WTC11 (cell line): ENCODE measurements at regions not wholly inside any gene's neighbourhood (a gene's known extent, or its start where the extent isn't known, plus 50 kb on each side); places are given as distances from the start of the nearest gene placed in this dataset.

Experiments used
- ATAC-seq: fragments of 200-7000 bp; cut with Tn5 transposase; 2 replicates; pipeline ENCODE4 v1.10.0; 2021; ENCODE audit warnings: mild to moderate bottlenecking, moderate library complexity
- CTCF ChIA-PET: fragments of 300-600 bp; sonication (Branson Sonifier 250); formaldehyde crosslinking; loops from one replicate; lab custom pipeline; 2021; ENCODE audit warnings: antibody characterized with exemption; lab: Charles Lee
- POLR2A ChIA-PET: fragments of 350-600 bp; sonication (Branson Sonifier 250); formaldehyde crosslinking; loops from one replicate; lab custom pipeline; 2021; ENCODE audit warnings: antibody characterized with exemption; lab: Charles Lee
- DNase-seq: peaks from one replicate; pipeline ENCODE4 v3.0.0; 2021; ENCODE audit warnings: low spot score
- H3K27ac Mint-ChIP-seq: 2 replicates; pipeline ENCODE4 v1.8.0; 2021; ENCODE audit warnings: mixed read lengths
- H3K27me3 Mint-ChIP-seq: 2 replicates; pipeline ENCODE4 v1.8.0; 2021; ENCODE audit warnings: low read depth, mild to moderate bottlenecking, moderate library complexity, mixed read lengths
- H3K36me3 Mint-ChIP-seq: 2 replicates; pipeline ENCODE4 v1.8.0; 2021; ENCODE audit warnings: mixed read lengths
- H3K4me1 Mint-ChIP-seq: 2 replicates; pipeline ENCODE4 v1.8.0; 2022; ENCODE audit warnings: mixed read lengths
- H3K4me3 Mint-ChIP-seq: 2 replicates; pipeline ENCODE4 v1.8.0; 2021; ENCODE audit warnings: mild to moderate bottlenecking, moderate library complexity, mixed read lengths
- H3K9me3 Mint-ChIP-seq: 2 replicates; pipeline ENCODE4 v1.8.0; 2021; ENCODE audit warnings: mixed read lengths
- ARID4B ChIP-seq: sonication (generic); formaldehyde crosslinking; IDR thresholded peaks from 2 replicates; pipeline ENCODE4 v1.8.0; 2023; ENCODE audit warnings: missing genetic modification reagents, mild to moderate bottlenecking, borderline replicate concordance
- ATF2 ChIP-seq: sonication (generic); formaldehyde crosslinking; IDR thresholded peaks from 2 replicates; pipeline ENCODE4 v1.8.1; 2022; ENCODE audit warnings: low read depth, missing genetic modification reagents, borderline replicate concordance
- CREB1 ChIP-seq: sonication (generic); formaldehyde crosslinking; IDR thresholded peaks from 2 replicates; pipeline ENCODE4 v1.8.0; 2023; ENCODE audit warnings: mild to moderate bottlenecking, missing genetic modification reagents
- ELF4 ChIP-seq: sonication (generic); formaldehyde crosslinking; IDR thresholded peaks from 2 replicates; pipeline ENCODE4 v1.8.1; 2022; ENCODE audit warnings: low read depth, mild to moderate bottlenecking, moderate library complexity, missing genetic modification reagents
- ERG ChIP-seq: fragments of 250-450 bp; sonication (Bioruptor Pico); IDR thresholded peaks from 2 replicates; pipeline ENCODE4 v1.8.0; 2021; ENCODE audit warnings: mild to moderate bottlenecking
- FOXJ3 ChIP-seq: sonication (generic); formaldehyde crosslinking; IDR thresholded peaks from 2 replicates; pipeline ENCODE4 v1.9.0; 2021; ENCODE audit warnings: missing genetic modification reagents, mild to moderate bottlenecking, borderline replicate concordance
- GTF2I ChIP-seq: fragments of 250-450 bp; sonication (Bioruptor Pico); conservative IDR thresholded peaks from 2 replicates; pipeline ENCODE4 v1.4.0; 2021; ENCODE audit warnings: mild to moderate bottlenecking
- HMGXB4 ChIP-seq: sonication (generic); formaldehyde crosslinking; IDR thresholded peaks from 2 replicates; pipeline ENCODE4 v1.8.1; 2023; ENCODE audit warnings: mild to moderate bottlenecking, moderate library complexity, missing genetic modification reagents
- NR2C2 ChIP-seq: sonication (generic); formaldehyde crosslinking; IDR thresholded peaks from 2 replicates; pipeline ENCODE4 v1.8.0; 2022; ENCODE audit warnings: mild to moderate bottlenecking, missing genetic modification reagents
- SMAD4 ChIP-seq: sonication (generic); formaldehyde crosslinking; IDR thresholded peaks from 2 replicates; pipeline ENCODE4 v1.8.0; 2022; ENCODE audit warnings: mild to moderate bottlenecking, missing genetic modification reagents
- TCF7 ChIP-seq: sonication (generic); formaldehyde crosslinking; IDR thresholded peaks from 2 replicates; pipeline ENCODE4 v1.8.0; 2022; ENCODE audit warnings: mild to moderate bottlenecking, low read depth, missing genetic modification reagents, moderate library complexity
- ZNF263 ChIP-seq: sonication (generic); formaldehyde crosslinking; IDR thresholded peaks from 2 replicates; pipeline ENCODE4 v1.8.1; 2022; ENCODE audit warnings: low read depth, mild to moderate bottlenecking, moderate library complexity, missing genetic modification reagents
- ZNF317 ChIP-seq: sonication (generic); formaldehyde crosslinking; IDR thresholded peaks from 2 replicates; pipeline ENCODE4 v1.8.1; 2023; ENCODE audit warnings: low read depth, mild to moderate bottlenecking, moderate library complexity, missing genetic modification reagents, borderline replicate concordance
- TF ChIP-seq, protein P1 (sequence below): sonication (generic); formaldehyde crosslinking; IDR thresholded peaks from 2 replicates; pipeline ENCODE4 v1.8.1; 2023; ENCODE audit warnings: mild to moderate bottlenecking, missing genetic modification reagents
- TF ChIP-seq, protein P2 (sequence below): sonication (generic); formaldehyde crosslinking; IDR thresholded peaks from 2 replicates; pipeline ENCODE4 v1.8.0; 2022; ENCODE audit warnings: mild to moderate bottlenecking, missing genetic modification reagents
- TF ChIP-seq, protein P3 (sequence below): sonication (generic); formaldehyde crosslinking; IDR thresholded peaks from 2 replicates; pipeline ENCODE4 v1.8.0; 2022; ENCODE audit warnings: missing genetic modification reagents
- TF ChIP-seq, protein P4 (sequence below): sonication (generic); formaldehyde crosslinking; IDR thresholded peaks from 2 replicates; pipeline ENCODE4 v1.8.1; 2022; ENCODE audit warnings: low read depth, mild to moderate bottlenecking, moderate library complexity, missing genetic modification reagents, borderline replicate concordance
- TF ChIP-seq, protein P5 (sequence below): fragments of 250-450 bp; sonication (Bioruptor Pico); IDR thresholded peaks from 2 replicates; pipeline ENCODE4 v1.9.0; 2021; ENCODE audit warnings: mild to moderate bottlenecking

DNA sequence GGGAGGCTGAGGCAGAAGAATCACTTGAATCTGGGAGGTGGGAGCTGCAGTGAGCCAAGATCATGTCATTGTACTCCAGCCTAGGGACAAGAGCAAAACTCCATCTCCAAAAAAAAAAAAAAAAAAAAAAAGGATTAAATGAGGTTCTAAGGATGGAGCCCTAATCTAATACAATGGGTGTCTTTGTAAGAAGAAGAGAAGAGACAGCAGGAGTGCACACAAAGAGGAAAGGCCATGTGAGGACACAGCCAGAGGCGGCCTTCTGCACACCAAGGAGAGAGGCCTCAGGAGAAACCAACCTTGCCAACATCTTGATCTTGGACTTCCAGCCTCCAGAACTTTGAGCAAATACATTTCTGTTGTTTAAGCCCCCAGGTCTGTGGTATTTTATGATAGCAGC lies 66.6 kb upstream of the CECR2 start:
- Mint-ChIP-seq H3K27ac (no peak overlapping the region), H3K4me1 (peaks cover 16% of the 10 kb centered on the region), H3K36me3 (peaks cover 9% of the 10 kb centered on the region), H3K9me3 (peaks cover 17% of the 10 kb centered on the region), H3K27me3 (no peaks in the 10 kb centered on the region), H3K4me3 (no peak overlapping the region)
- ATAC-seq: no peak
- no peak for DNase-seq
- ChIA-PET CTCF (no interaction called here), POLR2A (no interaction called here)
- TF ChIP-seq HMGXB4 (CRISPR knock-in tag): no peak
- TF ChIP-seq, protein P1, sequence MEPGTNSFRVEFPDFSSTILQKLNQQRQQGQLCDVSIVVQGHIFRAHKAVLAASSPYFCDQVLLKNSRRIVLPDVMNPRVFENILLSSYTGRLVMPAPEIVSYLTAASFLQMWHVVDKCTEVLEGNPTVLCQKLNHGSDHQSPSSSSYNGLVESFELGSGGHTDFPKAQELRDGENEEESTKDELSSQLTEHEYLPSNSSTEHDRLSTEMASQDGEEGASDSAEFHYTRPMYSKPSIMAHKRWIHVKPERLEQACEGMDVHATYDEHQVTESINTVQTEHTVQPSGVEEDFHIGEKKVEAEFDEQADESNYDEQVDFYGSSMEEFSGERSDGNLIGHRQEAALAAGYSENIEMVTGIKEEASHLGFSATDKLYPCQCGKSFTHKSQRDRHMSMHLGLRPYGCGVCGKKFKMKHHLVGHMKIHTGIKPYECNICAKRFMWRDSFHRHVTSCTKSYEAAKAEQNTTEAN (CRISPR knock-in tag): no peak
- no peak for TF ChIP-seq NR2C2 (CRISPR knock-in tag)
- no peak for TF ChIP-seq ZNF263
- TF ChIP-seq ELF4 (CRISPR knock-in tag): no peak
- no peak for TF ChIP-seq CREB1 (CRISPR knock-in tag)
- no peak for TF ChIP-seq ZNF317
- no peak for TF ChIP-seq SMAD4 (CRISPR knock-in tag)
- TF ChIP-seq FOXJ3 (CRISPR knock-in tag): no peak
- TF ChIP-seq ERG (CRISPR knock-in tag): no peak
- TF ChIP-seq, protein P2, sequence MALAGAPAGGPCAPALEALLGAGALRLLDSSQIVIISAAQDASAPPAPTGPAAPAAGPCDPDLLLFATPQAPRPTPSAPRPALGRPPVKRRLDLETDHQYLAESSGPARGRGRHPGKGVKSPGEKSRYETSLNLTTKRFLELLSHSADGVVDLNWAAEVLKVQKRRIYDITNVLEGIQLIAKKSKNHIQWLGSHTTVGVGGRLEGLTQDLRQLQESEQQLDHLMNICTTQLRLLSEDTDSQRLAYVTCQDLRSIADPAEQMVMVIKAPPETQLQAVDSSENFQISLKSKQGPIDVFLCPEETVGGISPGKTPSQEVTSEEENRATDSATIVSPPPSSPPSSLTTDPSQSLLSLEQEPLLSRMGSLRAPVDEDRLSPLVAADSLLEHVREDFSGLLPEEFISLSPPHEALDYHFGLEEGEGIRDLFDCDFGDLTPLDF (CRISPR knock-in tag): no peak
- no peak for TF ChIP-seq GTF2I (CRISPR knock-in tag)
- TF ChIP-seq, protein P3, sequence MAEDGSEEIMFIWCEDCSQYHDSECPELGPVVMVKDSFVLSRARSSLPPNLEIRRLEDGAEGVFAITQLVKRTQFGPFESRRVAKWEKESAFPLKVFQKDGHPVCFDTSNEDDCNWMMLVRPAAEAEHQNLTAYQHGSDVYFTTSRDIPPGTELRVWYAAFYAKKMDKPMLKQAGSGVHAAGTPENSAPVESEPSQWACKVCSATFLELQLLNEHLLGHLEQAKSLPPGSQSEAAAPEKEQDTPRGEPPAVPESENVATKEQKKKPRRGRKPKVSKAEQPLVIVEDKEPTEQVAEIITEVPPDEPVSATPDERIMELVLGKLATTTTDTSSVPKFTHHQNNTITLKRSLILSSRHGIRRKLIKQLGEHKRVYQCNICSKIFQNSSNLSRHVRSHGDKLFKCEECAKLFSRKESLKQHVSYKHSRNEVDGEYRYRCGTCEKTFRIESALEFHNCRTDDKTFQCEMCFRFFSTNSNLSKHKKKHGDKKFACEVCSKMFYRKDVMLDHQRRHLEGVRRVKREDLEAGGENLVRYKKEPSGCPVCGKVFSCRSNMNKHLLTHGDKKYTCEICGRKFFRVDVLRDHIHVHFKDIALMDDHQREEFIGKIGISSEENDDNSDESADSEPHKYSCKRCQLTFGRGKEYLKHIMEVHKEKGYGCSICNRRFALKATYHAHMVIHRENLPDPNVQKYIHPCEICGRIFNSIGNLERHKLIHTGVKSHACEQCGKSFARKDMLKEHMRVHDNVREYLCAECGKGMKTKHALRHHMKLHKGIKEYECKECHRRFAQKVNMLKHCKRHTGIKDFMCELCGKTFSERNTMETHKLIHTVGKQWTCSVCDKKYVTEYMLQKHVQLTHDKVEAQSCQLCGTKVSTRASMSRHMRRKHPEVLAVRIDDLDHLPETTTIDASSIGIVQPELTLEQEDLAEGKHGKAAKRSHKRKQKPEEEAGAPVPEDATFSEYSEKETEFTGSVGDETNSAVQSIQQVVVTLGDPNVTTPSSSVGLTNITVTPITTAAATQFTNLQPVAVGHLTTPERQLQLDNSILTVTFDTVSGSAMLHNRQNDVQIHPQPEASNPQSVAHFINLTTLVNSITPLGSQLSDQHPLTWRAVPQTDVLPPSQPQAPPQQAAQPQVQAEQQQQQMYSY (CRISPR knock-in tag): no peak
- no peak for TF ChIP-seq ARID4B (CRISPR knock-in tag)
- TF ChIP-seq, protein P4, sequence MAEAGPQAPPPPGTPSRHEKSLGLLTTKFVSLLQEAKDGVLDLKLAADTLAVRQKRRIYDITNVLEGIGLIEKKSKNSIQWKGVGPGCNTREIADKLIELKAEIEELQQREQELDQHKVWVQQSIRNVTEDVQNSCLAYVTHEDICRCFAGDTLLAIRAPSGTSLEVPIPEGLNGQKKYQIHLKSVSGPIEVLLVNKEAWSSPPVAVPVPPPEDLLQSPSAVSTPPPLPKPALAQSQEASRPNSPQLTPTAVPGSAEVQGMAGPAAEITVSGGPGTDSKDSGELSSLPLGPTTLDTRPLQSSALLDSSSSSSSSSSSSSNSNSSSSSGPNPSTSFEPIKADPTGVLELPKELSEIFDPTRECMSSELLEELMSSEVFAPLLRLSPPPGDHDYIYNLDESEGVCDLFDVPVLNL (CRISPR knock-in tag): no peak
- TF ChIP-seq ATF2 (CRISPR knock-in tag): no peak
- no peak for TF ChIP-seq TCF7 (CRISPR knock-in tag)
- TF ChIP-seq, protein P5, sequence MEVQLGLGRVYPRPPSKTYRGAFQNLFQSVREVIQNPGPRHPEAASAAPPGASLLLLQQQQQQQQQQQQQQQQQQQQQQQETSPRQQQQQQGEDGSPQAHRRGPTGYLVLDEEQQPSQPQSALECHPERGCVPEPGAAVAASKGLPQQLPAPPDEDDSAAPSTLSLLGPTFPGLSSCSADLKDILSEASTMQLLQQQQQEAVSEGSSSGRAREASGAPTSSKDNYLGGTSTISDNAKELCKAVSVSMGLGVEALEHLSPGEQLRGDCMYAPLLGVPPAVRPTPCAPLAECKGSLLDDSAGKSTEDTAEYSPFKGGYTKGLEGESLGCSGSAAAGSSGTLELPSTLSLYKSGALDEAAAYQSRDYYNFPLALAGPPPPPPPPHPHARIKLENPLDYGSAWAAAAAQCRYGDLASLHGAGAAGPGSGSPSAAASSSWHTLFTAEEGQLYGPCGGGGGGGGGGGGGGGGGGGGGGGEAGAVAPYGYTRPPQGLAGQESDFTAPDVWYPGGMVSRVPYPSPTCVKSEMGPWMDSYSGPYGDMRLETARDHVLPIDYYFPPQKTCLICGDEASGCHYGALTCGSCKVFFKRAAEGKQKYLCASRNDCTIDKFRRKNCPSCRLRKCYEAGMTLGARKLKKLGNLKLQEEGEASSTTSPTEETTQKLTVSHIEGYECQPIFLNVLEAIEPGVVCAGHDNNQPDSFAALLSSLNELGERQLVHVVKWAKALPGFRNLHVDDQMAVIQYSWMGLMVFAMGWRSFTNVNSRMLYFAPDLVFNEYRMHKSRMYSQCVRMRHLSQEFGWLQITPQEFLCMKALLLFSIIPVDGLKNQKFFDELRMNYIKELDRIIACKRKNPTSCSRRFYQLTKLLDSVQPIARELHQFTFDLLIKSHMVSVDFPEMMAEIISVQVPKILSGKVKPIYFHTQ (CRISPR knock-in tag): no peak
